Hepatocyte (in vitro differentiated cells): ENCODE measurements at regions not wholly inside any gene's neighbourhood (a gene's known extent, or its start where the extent isn't known, plus 50 kb on each side); places are given as distances from the start of the nearest gene placed in this dataset.

ENCODE experiments used
- DNase-seq: peaks from one replicate; pipeline ENCODE4 v3.0.0-alpha.2; 2016; ENCODE audit warnings: low spot score
- H2AFZ ChIP-seq: fragments of 200-600 bp; sonication (generic); 2 replicates; pipeline ENCODE4 v1.6.0; 2016; ENCODE audit warnings: antibody characterized with exemption, mild to moderate bottlenecking
- H3K27ac ChIP-seq: fragments of 200-600 bp; sonication (generic); 2 replicates; pipeline ENCODE4 v1.5.1; 2016; ENCODE audit warnings: mild to moderate bottlenecking
- H3K27me3 ChIP-seq: fragments of 200-600 bp; sonication (generic); 2 replicates; pipeline ENCODE4 v1.6.1; 2016
- H3K36me3 ChIP-seq: fragments of 200-600 bp; sonication (generic); replicated peaks from 2 replicates; pipeline ENCODE4 v1.5.1; 2016; ENCODE audit warnings: low read depth; ENCODE audit not compliant: insufficient read depth
- H3K4me1 ChIP-seq: fragments of 200-600 bp; sonication (generic); 2 replicates; pipeline ENCODE4 v1.5.1; 2016; ENCODE audit warnings: mild to moderate bottlenecking, moderate library complexity; ENCODE audit not compliant: insufficient read depth
- H3K4me2 ChIP-seq: fragments of 200-600 bp; sonication (generic); 2 replicates; pipeline ENCODE4 v1.6.0; 2016
- H3K4me3 ChIP-seq: fragments of 200-600 bp; sonication (generic); 2 replicates; pipeline ENCODE4 v1.5.1; 2016; ENCODE audit warnings: mild to moderate bottlenecking
- H3K79me2 ChIP-seq: fragments of 200-600 bp; sonication (generic); 2 replicates; pipeline ENCODE4 v1.6.0; 2017; ENCODE audit warnings: mild to moderate bottlenecking
- H3K9me2 ChIP-seq: fragments of 200-600 bp; sonication (generic); replicated peaks from 2 replicates; pipeline ENCODE4 v1.6.0; 2017; ENCODE audit warnings: mild to moderate bottlenecking; ENCODE audit not compliant: insufficient read depth
- H3K9me3 ChIP-seq: fragments of 200-600 bp; sonication (generic); 2 replicates; pipeline ENCODE4 v1.5.1; 2016; ENCODE audit warnings: low read depth, mild to moderate bottlenecking
- H4K20me1 ChIP-seq: fragments of 200-600 bp; sonication (generic); 2 replicates; pipeline ENCODE4 v1.6.0; 2016; ENCODE audit warnings: mild to moderate bottlenecking; ENCODE audit not compliant: insufficient read depth, poor library complexity, severe bottlenecking
- CTCF ChIP-seq: fragments of 200-600 bp; sonication (generic); IDR thresholded peaks from 2 replicates; pipeline ENCODE4 v1.5.1; 2016; ENCODE audit warnings: antibody characterized with exemption, mild to moderate bottlenecking; ENCODE audit not compliant: poor library complexity
- EZH2 ChIP-seq: fragments of 200-600 bp; sonication (generic); IDR thresholded peaks from 2 replicates; pipeline ENCODE4 v1.6.1; 2016; ENCODE audit warnings: antibody characterized with exemption, mild to moderate bottlenecking, borderline replicate concordance
- EZH2phosphoT487 ChIP-seq: fragments of 200-600 bp; sonication (generic); IDR thresholded peaks from one replicate; pipeline ENCODE4 v1.6.1; 2018; ENCODE audit warnings: antibody characterized with exemption, mild to moderate bottlenecking, low read depth, moderate library complexity; ENCODE audit not compliant: unreplicated experiment, severe bottlenecking
- WGBS: methylation state at CpG from one replicate; pipeline ENCODE4 v1.1.6; 2016; ENCODE audit warnings: low lambda C conversion rate; ENCODE audit errors: missing lambda C conversion rate; 5-methylcytosine and 5-hydroxymethylcytosine counted together

- no peak overlapping the region for H3K4me3 ChIP-seq
- H3K4me1 ChIP-seq = peaks cover 33% of the 10 kb centered on the region
- TF ChIP-seq EZH2phosphoT487 (no peak), EZH2 (no peak), CTCF (no peak)
- no peak for DNase-seq
- no peak overlapping the region for H3K4me2 ChIP-seq
- H3K36me3 ChIP-seq = no peaks in the 10 kb centered on the region
- no peaks in the 10 kb centered on the region for H4K20me1 ChIP-seq
- no peaks in the 10 kb centered on the region for H3K9me3 ChIP-seq
- no peaks in the 10 kb centered on the region for H3K79me2 ChIP-seq
- no peaks in the 10 kb centered on the region for H3K9me2 ChIP-seq
- no peaks in the 10 kb centered on the region for H3K27me3 ChIP-seq
- H2AFZ ChIP-seq = no peak overlapping the region
- H3K27ac ChIP-seq = no peak overlapping the region
- WGBS = 81% methylated on average over 2 of the region's 2 CpGs
Measured at GRCh38 chr2:18835787-18836186, 246.4 kb upstream of the NT5C1B start.

- no peaks in the 10 kb centered on the region for H3K9me3 ChIP-seq
- no peak overlapping the region for H3K4me3 ChIP-seq
- no peak overlapping the region for H3K27ac ChIP-seq
- H3K4me1 ChIP-seq = peaks cover 43% of the 10 kb centered on the region
- DNase-seq = no peak
- H3K9me2 ChIP-seq = no peaks in the 10 kb centered on the region
- H3K36me3 ChIP-seq = no peaks in the 10 kb centered on the region
- H3K27me3 ChIP-seq = no peaks in the 10 kb centered on the region
- H2AFZ ChIP-seq = no peak overlapping the region
- no peaks in the 10 kb centered on the region for H4K20me1 ChIP-seq
- H3K79me2 ChIP-seq = no peaks in the 10 kb centered on the region
- 83% methylated on average over 1 of the region's 1 CpG for WGBS
- TF ChIP-seq EZH2phosphoT487 = no peak
- no peak for TF ChIP-seq EZH2
- no peak for TF ChIP-seq CTCF
- H3K4me2 ChIP-seq = no peak overlapping the region
Measured at GRCh38 chr2:18834341-18834740, 245.0 kb upstream of the NT5C1B start.

GRCh38 chr2:18833941-18834340 lies 244.6 kb upstream of the NT5C1B start:
- DNase-seq = no peak
- Histone ChIP-seq H4K20me1 (no peaks in the 10 kb centered on the region), H3K4me2 (no peak overlapping the region), H3K4me3 (no peak overlapping the region), H3K27ac (no peak overlapping the region), H3K36me3 (no peaks in the 10 kb centered on the region), H2AFZ (no peak overlapping the region), H3K79me2 (no peaks in the 10 kb centered on the region), H3K4me1 (peaks cover 47% of the 10 kb centered on the region), H3K27me3 (no peaks in the 10 kb centered on the region), H3K9me3 (no peaks in the 10 kb centered on the region), H3K9me2 (no peaks in the 10 kb centered on the region)
- TF ChIP-seq EZH2 (no peak), EZH2phosphoT487 (no peak), CTCF (no peak)
- WGBS = 91% methylated on average over 2 of the region's 2 CpGs

GRCh38 chr2:18831916-18832510 lies 242.6 kb upstream of the NT5C1B start:
- peak overlapping the region; percentile 34 for H3K4me2 ChIP-seq

More at GRCh38 chr2:18831916-18832510, 242.6 kb upstream of the NT5C1B start:
- H3K36me3 ChIP-seq = no peaks in the 10 kb centered on the region
- no peak overlapping the region for H2AFZ ChIP-seq
- H3K4me3 ChIP-seq = no peak overlapping the region
- H3K9me2 ChIP-seq = no peaks in the 10 kb centered on the region
- H3K27me3 ChIP-seq = no peaks in the 10 kb centered on the region
- H3K79me2 ChIP-seq = no peaks in the 10 kb centered on the region
- H3K9me3 ChIP-seq = no peaks in the 10 kb centered on the region
- TF ChIP-seq EZH2 = no peak
- TF ChIP-seq CTCF = no peak
- no peak for TF ChIP-seq EZH2phosphoT487
- H3K4me1 ChIP-seq = peaks cover 49% of the 10 kb centered on the region
- H4K20me1 ChIP-seq = no peaks in the 10 kb centered on the region
- DNase-seq = no peak
- H3K27ac ChIP-seq = peak overlapping the region; percentile 41
- 10% methylated on average over 2 of the region's 2 CpGs for WGBS
